Neural cell (in vitro differentiated cells): ENCODE measurements at regions not wholly inside any gene's neighbourhood (a gene's known extent, or its start where the extent isn't known, plus 50 kb on each side); places are given as distances from the start of the nearest gene placed in this dataset.

Source experiments
- H2AFZ ChIP-seq: fragments of 200-600, 300-800 bp; sonication (generic), shearing (Covaris generic); 2 replicates; pipeline ENCODE4 v1.6.0; 2014; ENCODE audit warnings: low read depth, mild to moderate bottlenecking, antibody characterized with exemption, low read length, moderate library complexity
- H3F3A ChIP-seq: fragments of 200-600 bp; shearing (Covaris generic); 2 replicates; pipeline ENCODE4 v1.6.1; 2016; ENCODE audit warnings: mild to moderate bottlenecking, moderate library complexity, mixed read lengths, antibody characterized with exemption, low read length; ENCODE audit not compliant: insufficient read depth, poor library complexity, severe bottlenecking
- H3K27ac ChIP-seq: fragments of 200-600, 300-800 bp; sonication (generic), shearing (Covaris generic); 2 replicates; pipeline ENCODE4 v1.5.1; 2014; ENCODE audit warnings: mild to moderate bottlenecking, low read length, moderate library complexity
- H3K27me3 ChIP-seq: fragments of 300-800, 200-600 bp; sonication (generic), shearing (Covaris generic); 2 replicates; pipeline ENCODE4 v1.6.0; 2014; ENCODE audit warnings: mild to moderate bottlenecking, low read depth, low read length, moderate library complexity; ENCODE audit not compliant: insufficient read depth
- H3K36me3 ChIP-seq: fragments of 300-800, 200-600 bp; sonication (generic), shearing (Covaris generic); 2 replicates; pipeline ENCODE4 v1.5.1; 2014; ENCODE audit warnings: mild to moderate bottlenecking, antibody characterized with exemption, low read length, moderate library complexity; ENCODE audit not compliant: insufficient read depth
- H3K4me2 ChIP-seq: fragments of 300-800, 200-600 bp; sonication (generic), shearing (Covaris generic); 2 replicates; pipeline ENCODE4 v1.6.0; 2014; ENCODE audit warnings: mild to moderate bottlenecking, low read length
- H3K4me3 ChIP-seq: fragments of 300-800, 200-600 bp; sonication (generic), shearing (Covaris generic); 2 replicates; pipeline ENCODE4 v1.5.1; 2014; ENCODE audit warnings: mild to moderate bottlenecking, low read length, moderate library complexity
- H3K79me2 ChIP-seq: fragments of 200-600 bp; shearing (Covaris generic); replicated peaks from 2 replicates; pipeline ENCODE4 v1.6.0; 2014; ENCODE audit warnings: mild to moderate bottlenecking, low read length, moderate library complexity; ENCODE audit not compliant: insufficient read depth
- H3K9ac ChIP-seq: fragments of 300-800, 200-600 bp; sonication (generic), shearing (Covaris generic); 2 replicates; pipeline ENCODE4 v1.6.1; 2016; ENCODE audit warnings: mild to moderate bottlenecking, low read length, mixed read lengths
- H3K9me2 ChIP-seq: fragments of 200-600 bp; shearing (Covaris generic); 2 replicates; pipeline ENCODE4 v1.6.1; 2016; ENCODE audit warnings: mild to moderate bottlenecking, low read length, mixed read lengths; ENCODE audit not compliant: insufficient read depth
- H3K9me3 ChIP-seq: fragments of 200-600, 300-800 bp; sonication (generic), shearing (Covaris generic); 2 replicates; pipeline ENCODE4 v1.6.1; 2016; ENCODE audit warnings: mild to moderate bottlenecking, mixed run types, low read length, moderate library complexity, mixed read lengths
- H4K20me1 ChIP-seq: fragments of 200-600 bp; shearing (Covaris generic); 2 replicates; pipeline ENCODE4 v1.6.1; 2016; ENCODE audit warnings: mild to moderate bottlenecking, mixed run types; ENCODE audit not compliant: insufficient read depth
- EP300 ChIP-seq: fragments of 450-650 bp; conservative IDR thresholded peaks from 2 replicates; pipeline ENCODE4 v1.6.1; 2014; ENCODE audit warnings: antibody characterized with exemption, mild to moderate bottlenecking, moderate library complexity; ENCODE audit not compliant: poor library complexity, severe bottlenecking
- EZH2 ChIP-seq: fragments of 200-600, 300-800 bp; shearing (Covaris generic), sonication (generic); IDR thresholded peaks from 2 replicates; pipeline ENCODE4 v1.6.1; 2014; ENCODE audit warnings: antibody characterized with exemption, low read length, borderline replicate concordance, mild to moderate bottlenecking; ENCODE audit not compliant: insufficient read depth, poor library complexity, severe bottlenecking
- MXI1 ChIP-seq: fragments of 450-650 bp; conservative IDR thresholded peaks from 2 replicates; pipeline ENCODE4 v1.6.1; 2014; ENCODE audit warnings: antibody characterized with exemption, mild to moderate bottlenecking; ENCODE audit not compliant: poor library complexity, severe bottlenecking
- POLR2AphosphoS5 ChIP-seq: IDR thresholded peaks from 2 replicates; pipeline ENCODE4 v1.6.1; 2012
- RAD21 ChIP-seq: fragments of 450-650 bp; conservative IDR thresholded peaks from 2 replicates; pipeline ENCODE4 v1.6.1; 2014; ENCODE audit warnings: antibody characterized with exemption, mild to moderate bottlenecking, moderate library complexity
- SMC3 ChIP-seq: fragments of 450-650 bp; conservative IDR thresholded peaks from 2 replicates; pipeline ENCODE4 v1.6.1; 2014; ENCODE audit warnings: antibody characterized with exemption, mild to moderate bottlenecking, moderate library complexity; ENCODE audit not compliant: poor library complexity
- TAF1 ChIP-seq: IDR thresholded peaks from 2 replicates; pipeline ENCODE4 v1.6.1; 2012; ENCODE audit warnings: low read depth
- TF ChIP-seq, protein P1 (sequence below): fragments of 450-650 bp; IDR thresholded peaks from 2 replicates; pipeline ENCODE4 v1.5.1; 2014; ENCODE audit warnings: antibody characterized with exemption, mild to moderate bottlenecking, moderate library complexity; ENCODE audit not compliant: poor library complexity, severe bottlenecking
- TF ChIP-seq, protein P2 (sequence below): IDR thresholded peaks from 2 replicates; pipeline ENCODE4 v1.6.1; 2012; ENCODE audit warnings: borderline replicate concordance

DNA sequence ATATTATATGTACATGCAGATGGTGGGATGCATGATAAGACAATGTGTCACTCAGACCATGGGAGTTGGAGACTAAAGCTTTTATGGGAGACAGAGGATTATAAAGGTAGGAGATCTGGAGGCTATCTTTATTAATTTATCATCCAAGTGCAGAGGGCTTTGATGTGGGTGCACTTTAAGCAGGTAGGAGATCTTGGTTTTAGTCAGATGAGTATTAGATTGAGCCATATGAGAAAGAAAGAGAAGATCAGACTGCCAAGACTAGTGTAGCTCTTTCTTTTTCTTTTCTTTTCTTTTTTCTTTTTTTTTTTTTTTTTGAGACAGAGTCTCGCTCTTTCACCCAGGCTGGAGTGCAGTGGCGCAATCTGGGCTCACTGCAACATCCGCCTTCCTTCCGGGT, 84.9 kb upstream of the CAMK2D start:
- TF ChIP-seq POLR2AphosphoS5 (no peak), RAD21 (no peak)
- Histone ChIP-seq H3K4me3 (no peak overlapping the region), H3K27ac (no peak overlapping the region), H3K27me3 (no peaks in the 10 kb centered on the region), H2AFZ (no peak overlapping the region), H3K4me2 (no peak overlapping the region), H3K9me2 (no peaks in the 10 kb centered on the region), H3K36me3 (no peaks in the 10 kb centered on the region), H3F3A (no peaks in the 10 kb centered on the region), H3K79me2 (no peaks in the 10 kb centered on the region), H4K20me1 (no peaks in the 10 kb centered on the region), H3K9me3 (no peaks in the 10 kb centered on the region), H3K9ac (no peak overlapping the region)

- Histone ChIP-seq H2AFZ (no peak overlapping the region), H3K27ac (peak overlapping the region; percentile 64), H3K27me3 (no peaks in the 10 kb centered on the region), H3K79me2 (no peaks in the 10 kb centered on the region), H4K20me1 (no peaks in the 10 kb centered on the region), H3K4me2 (peak overlapping the region; percentile 23), H3K9me3 (no peaks in the 10 kb centered on the region), H3K9me2 (no peaks in the 10 kb centered on the region), H3F3A (no peaks in the 10 kb centered on the region), H3K4me3 (peak overlapping the region; percentile 48), H3K9ac (no peak overlapping the region), H3K36me3 (no peaks in the 10 kb centered on the region)
- TF ChIP-seq EZH2 (no peak), RAD21 (no peak), MXI1 (no peak)
Measured at GRCh38 chr4:113845138-113845537, 83.6 kb upstream of the CAMK2D start.

DNA sequence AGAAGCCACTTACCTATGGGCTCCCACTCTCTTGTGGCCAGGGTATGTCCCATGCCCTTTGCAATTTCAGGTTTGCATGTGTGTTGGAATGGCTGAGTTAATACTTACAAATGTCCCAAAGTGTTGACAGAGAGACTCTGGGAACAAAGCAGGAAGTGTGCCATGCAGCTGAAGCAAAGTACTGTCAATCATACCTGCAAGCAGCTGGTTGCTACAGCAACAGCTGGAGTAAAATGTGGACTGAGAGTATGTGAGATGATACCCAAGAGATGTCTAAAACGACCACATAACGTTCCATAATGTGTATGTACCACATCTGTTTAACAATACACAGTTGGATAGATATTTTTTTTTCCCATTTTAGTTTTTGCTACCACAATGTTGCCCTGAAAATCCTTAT, 82.8 kb upstream of the CAMK2D start:
- no peaks in the 10 kb centered on the region for H3F3A ChIP-seq
- H4K20me1 ChIP-seq, result no peaks in the 10 kb centered on the region
- H3K4me2 ChIP-seq, result no peak overlapping the region
- no peaks in the 10 kb centered on the region for H3K36me3 ChIP-seq
- no peaks in the 10 kb centered on the region for H3K79me2 ChIP-seq
- H2AFZ ChIP-seq, result peak overlapping the region; percentile 43
- H3K9me3 ChIP-seq, result no peaks in the 10 kb centered on the region
- no peaks in the 10 kb centered on the region for H3K27me3 ChIP-seq
- no peaks in the 10 kb centered on the region for H3K9me2 ChIP-seq
- TF ChIP-seq EZH2, result no peak
- TF ChIP-seq MXI1, result peak; percentile 34
- peak; percentile 66 for TF ChIP-seq EP300
- TF ChIP-seq, protein P1, sequence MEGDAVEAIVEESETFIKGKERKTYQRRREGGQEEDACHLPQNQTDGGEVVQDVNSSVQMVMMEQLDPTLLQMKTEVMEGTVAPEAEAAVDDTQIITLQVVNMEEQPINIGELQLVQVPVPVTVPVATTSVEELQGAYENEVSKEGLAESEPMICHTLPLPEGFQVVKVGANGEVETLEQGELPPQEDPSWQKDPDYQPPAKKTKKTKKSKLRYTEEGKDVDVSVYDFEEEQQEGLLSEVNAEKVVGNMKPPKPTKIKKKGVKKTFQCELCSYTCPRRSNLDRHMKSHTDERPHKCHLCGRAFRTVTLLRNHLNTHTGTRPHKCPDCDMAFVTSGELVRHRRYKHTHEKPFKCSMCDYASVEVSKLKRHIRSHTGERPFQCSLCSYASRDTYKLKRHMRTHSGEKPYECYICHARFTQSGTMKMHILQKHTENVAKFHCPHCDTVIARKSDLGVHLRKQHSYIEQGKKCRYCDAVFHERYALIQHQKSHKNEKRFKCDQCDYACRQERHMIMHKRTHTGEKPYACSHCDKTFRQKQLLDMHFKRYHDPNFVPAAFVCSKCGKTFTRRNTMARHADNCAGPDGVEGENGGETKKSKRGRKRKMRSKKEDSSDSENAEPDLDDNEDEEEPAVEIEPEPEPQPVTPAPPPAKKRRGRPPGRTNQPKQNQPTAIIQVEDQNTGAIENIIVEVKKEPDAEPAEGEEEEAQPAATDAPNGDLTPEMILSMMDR, result no peak
- no peak for TF ChIP-seq RAD21
- peak; percentile 56 for TF ChIP-seq POLR2AphosphoS5
- no peak for TF ChIP-seq TAF1
- no peak for TF ChIP-seq SMC3
- H3K9ac ChIP-seq, result peak overlapping the region; percentile 11
- H3K27ac ChIP-seq, result peak overlapping the region; percentile 64
- peak overlapping the region; percentile 48 for H3K4me3 ChIP-seq

- TF ChIP-seq, protein P2, sequence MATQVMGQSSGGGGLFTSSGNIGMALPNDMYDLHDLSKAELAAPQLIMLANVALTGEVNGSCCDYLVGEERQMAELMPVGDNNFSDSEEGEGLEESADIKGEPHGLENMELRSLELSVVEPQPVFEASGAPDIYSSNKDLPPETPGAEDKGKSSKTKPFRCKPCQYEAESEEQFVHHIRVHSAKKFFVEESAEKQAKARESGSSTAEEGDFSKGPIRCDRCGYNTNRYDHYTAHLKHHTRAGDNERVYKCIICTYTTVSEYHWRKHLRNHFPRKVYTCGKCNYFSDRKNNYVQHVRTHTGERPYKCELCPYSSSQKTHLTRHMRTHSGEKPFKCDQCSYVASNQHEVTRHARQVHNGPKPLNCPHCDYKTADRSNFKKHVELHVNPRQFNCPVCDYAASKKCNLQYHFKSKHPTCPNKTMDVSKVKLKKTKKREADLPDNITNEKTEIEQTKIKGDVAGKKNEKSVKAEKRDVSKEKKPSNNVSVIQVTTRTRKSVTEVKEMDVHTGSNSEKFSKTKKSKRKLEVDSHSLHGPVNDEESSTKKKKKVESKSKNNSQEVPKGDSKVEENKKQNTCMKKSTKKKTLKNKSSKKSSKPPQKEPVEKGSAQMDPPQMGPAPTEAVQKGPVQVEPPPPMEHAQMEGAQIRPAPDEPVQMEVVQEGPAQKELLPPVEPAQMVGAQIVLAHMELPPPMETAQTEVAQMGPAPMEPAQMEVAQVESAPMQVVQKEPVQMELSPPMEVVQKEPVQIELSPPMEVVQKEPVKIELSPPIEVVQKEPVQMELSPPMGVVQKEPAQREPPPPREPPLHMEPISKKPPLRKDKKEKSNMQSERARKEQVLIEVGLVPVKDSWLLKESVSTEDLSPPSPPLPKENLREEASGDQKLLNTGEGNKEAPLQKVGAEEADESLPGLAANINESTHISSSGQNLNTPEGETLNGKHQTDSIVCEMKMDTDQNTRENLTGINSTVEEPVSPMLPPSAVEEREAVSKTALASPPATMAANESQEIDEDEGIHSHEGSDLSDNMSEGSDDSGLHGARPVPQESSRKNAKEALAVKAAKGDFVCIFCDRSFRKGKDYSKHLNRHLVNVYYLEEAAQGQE, result no peak
- TF ChIP-seq EP300 (no peak), EZH2 (no peak), TAF1 (no peak), RAD21 (no peak), MXI1 (no peak), POLR2AphosphoS5 (no peak), SMC3 (no peak)
- TF ChIP-seq, protein P1, result no peak
- Histone ChIP-seq H3K9me3 (no peaks in the 10 kb centered on the region), H3K79me2 (no peaks in the 10 kb centered on the region), H3K4me2 (no peak overlapping the region), H3K27ac (no peak overlapping the region), H3F3A (no peaks in the 10 kb centered on the region), H3K9me2 (no peaks in the 10 kb centered on the region), H4K20me1 (no peaks in the 10 kb centered on the region), H3K36me3 (no peaks in the 10 kb centered on the region), H3K9ac (no peak overlapping the region), H2AFZ (no peak overlapping the region), H3K4me3 (no peak overlapping the region), H3K27me3 (no peaks in the 10 kb centered on the region)
Measured at GRCh38 chr4:113840861-113841260, 79.3 kb upstream of the CAMK2D start.
